SK-N-SH treated with all-trans-retinoic acid at 6 μM for 48 hours (cell line): ENCODE measurements at regions not wholly inside any gene's neighbourhood (a gene's known extent, or its start where the extent isn't known, plus 50 kb on each side); places are given as distances from the start of the nearest gene placed in this dataset.

Experiments
- ARNTL ChIP-seq: fragments of 450-650 bp; formaldehyde crosslinking; IDR thresholded peaks from 2 replicates; pipeline ENCODE4 v1.5.0; 2020; ENCODE audit warnings: low read depth, mild to moderate bottlenecking, moderate library complexity, borderline replicate concordance
- ESRRG ChIP-seq: fragments of 250-450 bp; sonication (Bioruptor Pico); IDR thresholded peaks from 2 replicates; pipeline ENCODE4 v1.6.1; 2021; ENCODE audit warnings: mild to moderate bottlenecking
- OSR1 ChIP-seq: fragments of 250-450 bp; sonication (Bioruptor Pico); IDR thresholded peaks from 2 replicates; pipeline ENCODE4 v1.8.0; 2022; ENCODE audit warnings: moderate library complexity, mild to moderate bottlenecking, inconsistent platforms
- RARB ChIP-seq: fragments of 250-450 bp; sonication (Bioruptor Pico); IDR thresholded peaks from 2 replicates; pipeline ENCODE4 v1.8.0; 2021; ENCODE audit warnings: mild to moderate bottlenecking, moderate library complexity
- SNAI2 ChIP-seq: fragments of 250-450 bp; sonication (Bioruptor Pico); IDR thresholded peaks from 2 replicates; pipeline ENCODE4 v1.5.0; 2020; ENCODE audit warnings: mild to moderate bottlenecking, moderate library complexity
- TOX ChIP-seq: fragments of 250-450 bp; sonication (Bioruptor Pico); IDR thresholded peaks from 2 replicates; pipeline ENCODE4 v1.8.0; 2021; ENCODE audit warnings: mild to moderate bottlenecking, moderate library complexity, borderline replicate concordance
- ZC3H10 ChIP-seq: fragments of 250-450 bp; sonication (Bioruptor Pico); IDR thresholded peaks from 2 replicates; pipeline ENCODE4 v1.5.1; 2021; ENCODE audit warnings: mild to moderate bottlenecking, moderate library complexity
- ZFP30 ChIP-seq: fragments of 450-650 bp; formaldehyde crosslinking; IDR thresholded peaks from 2 replicates; pipeline ENCODE4 v1.5.0; 2022; ENCODE audit warnings: mild to moderate bottlenecking, moderate library complexity
- ZNF565 ChIP-seq: fragments of 450-650 bp; formaldehyde crosslinking; conservative IDR thresholded peaks from 2 replicates; pipeline ENCODE4 v1.5.0; 2020; ENCODE audit warnings: low read depth, mild to moderate bottlenecking, moderate library complexity
- ZNF70 ChIP-seq: fragments of 450-650 bp; formaldehyde crosslinking; IDR thresholded peaks from 2 replicates; pipeline ENCODE4 v1.5.0; 2020; ENCODE audit warnings: mild to moderate bottlenecking, moderate library complexity
- TF ChIP-seq, protein P1 (sequence below): fragments of 250-450 bp; sonication (Bioruptor Pico); IDR thresholded peaks from 2 replicates; pipeline ENCODE4 v1.8.0; 2020; ENCODE audit warnings: mild to moderate bottlenecking, moderate library complexity, borderline replicate concordance
- TF ChIP-seq, protein P2 (sequence below): fragments of 250-450 bp; sonication (Bioruptor Pico); IDR thresholded peaks from 2 replicates; pipeline ENCODE4 v1.5.1; 2020; ENCODE audit warnings: low read depth, mild to moderate bottlenecking, moderate library complexity
- TF ChIP-seq, protein P3 (sequence below): fragments of 250-450 bp; sonication (Bioruptor Pico); IDR thresholded peaks from 2 replicates; pipeline ENCODE4 v1.5.0; 2020; ENCODE audit warnings: mild to moderate bottlenecking, moderate library complexity

DNA sequence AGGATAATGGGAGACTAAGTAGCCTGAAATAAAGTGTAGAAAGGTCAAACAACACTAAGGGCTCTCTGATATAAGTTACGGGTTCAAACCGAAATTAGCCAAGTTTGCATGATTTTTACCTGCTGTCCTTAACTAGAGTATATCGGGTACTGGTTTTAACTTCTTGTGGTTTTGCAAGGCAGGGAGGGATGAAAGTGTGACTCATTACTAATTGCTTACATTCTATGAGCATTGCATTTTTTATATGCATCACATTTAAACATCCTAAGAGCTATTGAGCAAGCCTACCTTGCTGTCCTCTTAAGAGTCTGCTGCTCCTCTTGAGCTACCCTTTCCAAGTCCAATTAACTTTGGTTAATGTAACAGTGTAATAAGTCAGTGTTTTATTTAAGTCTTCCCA lies 415.4 kb downstream of the SLITRK5 start:
- no peak for TF ChIP-seq SNAI2 (CRISPR knock-in tag)
- no peak for TF ChIP-seq ZNF565 (CRISPR knock-in tag)
- no peak for TF ChIP-seq ZNF70 (CRISPR knock-in tag)
- TF ChIP-seq, protein P1, sequence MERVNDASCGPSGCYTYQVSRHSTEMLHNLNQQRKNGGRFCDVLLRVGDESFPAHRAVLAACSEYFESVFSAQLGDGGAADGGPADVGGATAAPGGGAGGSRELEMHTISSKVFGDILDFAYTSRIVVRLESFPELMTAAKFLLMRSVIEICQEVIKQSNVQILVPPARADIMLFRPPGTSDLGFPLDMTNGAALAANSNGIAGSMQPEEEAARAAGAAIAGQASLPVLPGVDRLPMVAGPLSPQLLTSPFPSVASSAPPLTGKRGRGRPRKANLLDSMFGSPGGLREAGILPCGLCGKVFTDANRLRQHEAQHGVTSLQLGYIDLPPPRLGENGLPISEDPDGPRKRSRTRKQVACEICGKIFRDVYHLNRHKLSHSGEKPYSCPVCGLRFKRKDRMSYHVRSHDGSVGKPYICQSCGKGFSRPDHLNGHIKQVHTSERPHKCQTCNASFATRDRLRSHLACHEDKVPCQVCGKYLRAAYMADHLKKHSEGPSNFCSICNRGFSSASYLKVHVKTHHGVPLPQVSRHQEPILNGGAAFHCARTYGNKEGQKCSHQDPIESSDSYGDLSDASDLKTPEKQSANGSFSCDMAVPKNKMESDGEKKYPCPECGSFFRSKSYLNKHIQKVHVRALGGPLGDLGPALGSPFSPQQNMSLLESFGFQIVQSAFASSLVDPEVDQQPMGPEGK (CRISPR knock-in tag) = no peak
- no peak for TF ChIP-seq TOX (CRISPR knock-in tag)
- no peak for TF ChIP-seq ZFP30 (CRISPR knock-in tag)
- no peak for TF ChIP-seq ZC3H10 (CRISPR knock-in tag)
- TF ChIP-seq OSR1 (CRISPR knock-in tag) = no peak
- TF ChIP-seq, protein P2, sequence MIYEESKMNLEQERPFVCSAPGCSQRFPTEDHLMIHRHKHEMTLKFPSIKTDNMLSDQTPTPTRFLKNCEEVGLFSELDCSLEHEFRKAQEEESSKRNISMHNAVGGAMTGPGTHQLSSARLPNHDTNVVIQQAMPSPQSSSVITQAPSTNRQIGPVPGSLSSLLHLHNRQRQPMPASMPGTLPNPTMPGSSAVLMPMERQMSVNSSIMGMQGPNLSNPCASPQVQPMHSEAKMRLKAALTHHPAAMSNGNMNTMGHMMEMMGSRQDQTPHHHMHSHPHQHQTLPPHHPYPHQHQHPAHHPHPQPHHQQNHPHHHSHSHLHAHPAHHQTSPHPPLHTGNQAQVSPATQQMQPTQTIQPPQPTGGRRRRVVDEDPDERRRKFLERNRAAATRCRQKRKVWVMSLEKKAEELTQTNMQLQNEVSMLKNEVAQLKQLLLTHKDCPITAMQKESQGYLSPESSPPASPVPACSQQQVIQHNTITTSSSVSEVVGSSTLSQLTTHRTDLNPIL (CRISPR knock-in tag) = no peak
- TF ChIP-seq ARNTL (CRISPR knock-in tag) = no peak
- no peak for TF ChIP-seq ESRRG (CRISPR knock-in tag)
- TF ChIP-seq RARB (CRISPR knock-in tag) = no peak
- TF ChIP-seq, protein P3, sequence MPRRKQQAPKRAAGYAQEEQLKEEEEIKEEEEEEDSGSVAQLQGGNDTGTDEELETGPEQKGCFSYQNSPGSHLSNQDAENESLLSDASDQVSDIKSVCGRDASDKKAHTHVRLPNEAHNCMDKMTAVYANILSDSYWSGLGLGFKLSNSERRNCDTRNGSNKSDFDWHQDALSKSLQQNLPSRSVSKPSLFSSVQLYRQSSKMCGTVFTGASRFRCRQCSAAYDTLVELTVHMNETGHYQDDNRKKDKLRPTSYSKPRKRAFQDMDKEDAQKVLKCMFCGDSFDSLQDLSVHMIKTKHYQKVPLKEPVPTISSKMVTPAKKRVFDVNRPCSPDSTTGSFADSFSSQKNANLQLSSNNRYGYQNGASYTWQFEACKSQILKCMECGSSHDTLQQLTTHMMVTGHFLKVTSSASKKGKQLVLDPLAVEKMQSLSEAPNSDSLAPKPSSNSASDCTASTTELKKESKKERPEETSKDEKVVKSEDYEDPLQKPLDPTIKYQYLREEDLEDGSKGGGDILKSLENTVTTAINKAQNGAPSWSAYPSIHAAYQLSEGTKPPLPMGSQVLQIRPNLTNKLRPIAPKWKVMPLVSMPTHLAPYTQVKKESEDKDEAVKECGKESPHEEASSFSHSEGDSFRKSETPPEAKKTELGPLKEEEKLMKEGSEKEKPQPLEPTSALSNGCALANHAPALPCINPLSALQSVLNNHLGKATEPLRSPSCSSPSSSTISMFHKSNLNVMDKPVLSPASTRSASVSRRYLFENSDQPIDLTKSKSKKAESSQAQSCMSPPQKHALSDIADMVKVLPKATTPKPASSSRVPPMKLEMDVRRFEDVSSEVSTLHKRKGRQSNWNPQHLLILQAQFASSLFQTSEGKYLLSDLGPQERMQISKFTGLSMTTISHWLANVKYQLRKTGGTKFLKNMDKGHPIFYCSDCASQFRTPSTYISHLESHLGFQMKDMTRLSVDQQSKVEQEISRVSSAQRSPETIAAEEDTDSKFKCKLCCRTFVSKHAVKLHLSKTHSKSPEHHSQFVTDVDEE (CRISPR knock-in tag) = no peak
